Endodermal cell (in vitro differentiated cells): ENCODE measurements at regions not wholly inside any gene's neighbourhood (a gene's known extent, or its start where the extent isn't known, plus 50 kb on each side); places are given as distances from the start of the nearest gene placed in this dataset.

Experiments
- DNase-seq: peaks from one replicate; pipeline ENCODE4 v3.0.0-alpha.2; 2017
- H3K27ac ChIP-seq: 2 replicates; pipeline ENCODE4 v1.5.1; 2013; ENCODE audit warnings: mild to moderate bottlenecking, low read depth, low read length, moderate library complexity
- H3K27me3 ChIP-seq: 2 replicates; pipeline ENCODE4 v1.6.1; 2013; ENCODE audit warnings: mild to moderate bottlenecking, low read length, moderate library complexity; ENCODE audit not compliant: insufficient read depth, control insufficient read depth, poor library complexity, severe bottlenecking
- H3K36me3 ChIP-seq: 2 replicates; pipeline ENCODE4 v1.7.0; 2013; ENCODE audit warnings: mild to moderate bottlenecking, low read length, moderate library complexity; ENCODE audit not compliant: control insufficient read depth, insufficient read depth
- H3K4me1 ChIP-seq: one replicate; pipeline ENCODE4 v1.7.0; 2013; ENCODE audit warnings: low read length; ENCODE audit not compliant: control insufficient read depth, insufficient read depth
- H3K4me3 ChIP-seq: 2 replicates; pipeline ENCODE4 v1.5.1; 2013; ENCODE audit warnings: mild to moderate bottlenecking, low read length, moderate library complexity
- H3K9ac ChIP-seq: 2 replicates; pipeline ENCODE4 v1.6.1; 2013; ENCODE audit warnings: mild to moderate bottlenecking, low read length, moderate library complexity; ENCODE audit not compliant: poor library complexity, severe bottlenecking; ENCODE audit errors: extremely low read depth
- H3K9me3 ChIP-seq: 2 replicates; pipeline ENCODE4 v1.6.1; 2013; ENCODE audit warnings: mild to moderate bottlenecking, low read length, moderate library complexity; ENCODE audit not compliant: control insufficient read depth
- H3K27ac Mint-ChIP-seq: 2 replicates; pipeline ENCODE4 v1.8.0; 2020; ENCODE audit warnings: mixed read lengths
- H3K27me3 Mint-ChIP-seq: 2 replicates; pipeline ENCODE4 v1.8.0; 2021; ENCODE audit warnings: mild to moderate bottlenecking, mixed read lengths; ENCODE audit not compliant: insufficient read depth
- H3K36me3 Mint-ChIP-seq: 2 replicates; pipeline ENCODE4 v1.8.0; 2020; ENCODE audit warnings: low read depth, mixed read lengths
- H3K4me1 Mint-ChIP-seq: 2 replicates; pipeline ENCODE4 v1.8.0; 2020; ENCODE audit warnings: mixed read lengths
- H3K4me3 Mint-ChIP-seq: 2 replicates; pipeline ENCODE4 v1.8.0; 2020; ENCODE audit warnings: mild to moderate bottlenecking, moderate library complexity, mixed read lengths
- H3K9me3 Mint-ChIP-seq: 2 replicates; pipeline ENCODE4 v1.8.0; 2020; ENCODE audit warnings: mild to moderate bottlenecking, mixed read lengths
- CTCF ChIP-seq: fragments of 200-600 bp; sonication (generic); conservative IDR thresholded peaks from 2 replicates; pipeline ENCODE4 v1.5.0; 2021; ENCODE audit warnings: antibody characterized with exemption, mild to moderate bottlenecking
- WGBS, 2 experiments: methylation state at CpG; one replicate each; pipeline versions ENCODE4 v1.1.5 to v1.1.7; 2013; ENCODE audit warnings: missing lambda C conversion rate in 2 of 2, mixed read lengths in 1 of 2; ENCODE audit not compliant: insufficient coverage in 1 of 2, insufficient read length in 1 of 2; 5-methylcytosine and 5-hydroxymethylcytosine counted together

- Mint-ChIP-seq H3K36me3 (peaks cover 4% of the 10 kb centered on the region), H3K27ac (no peak overlapping the region), H3K9me3 (peaks cover 7% of the 10 kb centered on the region), H3K27me3 (no peaks in the 10 kb centered on the region), H3K4me1 (peaks cover 12% of the 10 kb centered on the region), H3K4me3 (no peak overlapping the region)
- Histone ChIP-seq H3K4me1 (peaks cover 3% of the 10 kb centered on the region), H3K4me3 (no peak overlapping the region), H3K9me3 (peaks cover 5% of the 10 kb centered on the region), H3K9ac (no peak overlapping the region), H3K27ac (no peak overlapping the region), H3K27me3 (no peaks in the 10 kb centered on the region), H3K36me3 (no peaks in the 10 kb centered on the region)
- no peak for TF ChIP-seq CTCF
- WGBS, 2 experiments, result 45 to 100% methylated on average over 1 to 2 of the region's 2 CpGs
- no peak for DNase-seq
These were observed 173.3 kb upstream of the VLDLR start for GRCh38 chr9:2448193-2448738.

GRCh38 chr9:2453106-2453505, 168.5 kb upstream of the VLDLR start:
- peaks cover 3% of the 10 kb centered on the region for H3K4me1 ChIP-seq
- H3K36me3 ChIP-seq, result no peaks in the 10 kb centered on the region
- no peaks in the 10 kb centered on the region for H3K27me3 ChIP-seq
- H3K9ac ChIP-seq, result no peak overlapping the region
- DNase-seq, result no peak
- Mint-ChIP-seq H3K36me3 (no peaks in the 10 kb centered on the region), H3K4me1 (peaks cover 12% of the 10 kb centered on the region), H3K27ac (no peak overlapping the region), H3K4me3 (no peak overlapping the region), H3K9me3 (no peaks in the 10 kb centered on the region), H3K27me3 (no peaks in the 10 kb centered on the region)
- 97 to 100% methylated on average over 1 of the region's 1 CpG for WGBS, 2 experiments
- no peak overlapping the region for H3K4me3 ChIP-seq
- TF ChIP-seq CTCF, result no peak
- H3K27ac ChIP-seq, result no peak overlapping the region
- no peaks in the 10 kb centered on the region for H3K9me3 ChIP-seq

- Mint-ChIP-seq H3K36me3 (no peaks in the 10 kb centered on the region), H3K27me3 (no peaks in the 10 kb centered on the region), H3K27ac (no peak overlapping the region), H3K4me1 (peaks cover 12% of the 10 kb centered on the region), H3K9me3 (no peaks in the 10 kb centered on the region), H3K4me3 (no peak overlapping the region)
- 89 to 91% methylated on average over 3 to 5 of the region's 6 CpGs for WGBS, 2 experiments
- Histone ChIP-seq H3K36me3 (no peaks in the 10 kb centered on the region), H3K4me1 (peaks cover 3% of the 10 kb centered on the region), H3K4me3 (no peak overlapping the region), H3K9ac (no peak overlapping the region), H3K27ac (no peak overlapping the region), H3K9me3 (no peaks in the 10 kb centered on the region), H3K27me3 (no peaks in the 10 kb centered on the region)
- TF ChIP-seq CTCF, result no peak
- no peak for DNase-seq
These were observed 167.9 kb upstream of the VLDLR start for GRCh38 chr9:2453701-2454100.
